ENCODE measurements at regions not wholly inside any gene's neighbourhood (a gene's known extent, or its start where the extent isn't known, plus 50 kb on each side); places are given as distances from the start of the nearest gene placed in this dataset.

- TF ChIP-seq CHD7 (IDR thresholded peaks at IDR 0.05; ENCODE audit: insufficient replicate concordance, low read length) (no peak), SIN3A (conservative IDR thresholded peaks at IDR 0.05 in 1 of 2, IDR thresholded peaks at IDR 0.05 in 1 of 2; ENCODE audit: low read depth in 1 of 2, low read length in 2 of 2) (no peak), SUZ12 (IDR thresholded peaks at IDR 0.05; ENCODE audit: low read length) (no peak), SAP30 (IDR thresholded peaks at IDR 0.05; ENCODE audit: insufficient read depth, insufficient replicate concordance, low read length) (no peak), GTF2F1 (IDR thresholded peaks at IDR 0.05; ENCODE audit: borderline replicate concordance, low read depth, low read length) (no peak), KDM4A (IDR thresholded peaks at IDR 0.05; ENCODE audit: low read depth, low read length, severe bottlenecking) (no peak), CTBP2 (IDR thresholded peaks at IDR 0.05; ENCODE audit: borderline replicate concordance, insufficient read depth, insufficient read length, low read length) (no peak), E2F6 (IDR thresholded peaks at IDR 0.05) (no peak), CHD1 (IDR thresholded peaks at IDR 0.05; ENCODE audit: low read depth, low read length) (no peak)
These were observed 102.4 kb upstream of the SERBP1 start (continued) for GRCh38 chr1:67532452-67533216.

All from H1 (cell line).